Immature natural killer cell (primary cell): ENCODE measurements at regions not wholly inside any gene's neighbourhood (a gene's known extent, or its start where the extent isn't known, plus 50 kb on each side); places are given as distances from the start of the nearest gene placed in this dataset.
"Not testable (repeated sequence)": the region's sequence is repeated elsewhere in the genome, so short reads cannot be mapped to it uniquely, and the experiment has no call there.

ENCODE experiments used
- DNase-seq, 3 donors: peaks; one replicate each; pipeline ENCODE4 v3.0.0; 2022; ENCODE audit warnings: mixed read lengths in 1 of 3
- H3K27ac Mint-ChIP-seq, 6 donors: one replicate each; pipeline ENCODE4 v1.8.0; 2020; ENCODE audit warnings: mixed read lengths in 6 of 6, mild to moderate bottlenecking in 5 of 6, inconsistent platforms in 4 of 6, moderate library complexity in 3 of 6
- H3K27me3 Mint-ChIP-seq, 3 donors: one replicate each; pipeline ENCODE4 v1.8.0; 2020 to 2021; ENCODE audit warnings: low read depth in 3 of 3, mild to moderate bottlenecking in 3 of 3, mixed read lengths in 3 of 3, moderate library complexity in 3 of 3, inconsistent platforms in 1 of 3
- H3K36me3 Mint-ChIP-seq, 3 donors: one replicate each; pipeline ENCODE4 v1.8.0; 2020; ENCODE audit warnings: mixed read lengths in 3 of 3, inconsistent platforms in 2 of 3, mild to moderate bottlenecking in 2 of 3
- H3K4me1 Mint-ChIP-seq, 2 donors: one replicate each; pipeline ENCODE4 v1.8.0; 2020; ENCODE audit warnings: inconsistent platforms in 2 of 2, mild to moderate bottlenecking in 2 of 2, mixed read lengths in 2 of 2, moderate library complexity in 1 of 2
- H3K4me3 Mint-ChIP-seq, 5 donors: one replicate each; pipeline ENCODE4 v1.8.0; 2020; ENCODE audit warnings: mild to moderate bottlenecking in 5 of 5, mixed read lengths in 5 of 5, inconsistent platforms in 3 of 5, moderate library complexity in 3 of 5
- H3K9me3 Mint-ChIP-seq, 6 donors: one replicate each; pipeline ENCODE4 v1.8.0; 2020; ENCODE audit warnings: mild to moderate bottlenecking in 6 of 6, mixed read lengths in 6 of 6, inconsistent platforms in 4 of 6, moderate library complexity in 3 of 6

DNA sequence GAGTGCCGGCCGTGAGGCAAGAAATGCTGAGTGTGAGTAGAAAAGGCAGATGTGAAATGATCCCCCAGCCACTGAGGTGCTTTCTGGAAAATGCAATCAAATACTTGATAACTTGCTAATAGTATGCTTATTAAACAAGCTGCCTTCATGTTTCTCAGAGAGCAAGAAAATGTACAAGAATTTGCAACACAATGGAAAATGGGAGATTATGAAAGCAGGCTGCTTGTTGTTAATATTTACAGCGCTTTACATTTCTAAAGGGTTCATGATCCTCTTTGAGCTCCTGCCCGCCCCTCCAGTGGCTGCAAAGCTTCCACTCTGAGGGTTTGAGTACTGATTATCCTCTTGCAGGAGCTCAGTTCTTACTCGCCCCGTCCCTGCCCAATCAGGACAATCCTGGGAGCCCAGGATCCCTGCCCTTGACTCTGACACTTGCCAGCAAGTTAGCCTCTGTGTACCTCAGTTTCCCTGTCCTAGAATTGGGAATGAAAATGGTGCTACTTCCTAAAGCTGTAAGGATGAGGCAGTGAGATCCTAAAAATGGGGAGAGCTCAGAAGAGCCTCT, 645.1 kb downstream of the TBC1D22A start:
- H3K9me3 Mint-ChIP-seq = peaks cover 0 to 4% (median 0%) of the 10 kb centered on the region in 6 donors
- H3K36me3 Mint-ChIP-seq = no peaks in the 10 kb centered on the region
- no peaks in the 10 kb centered on the region for H3K4me1 Mint-ChIP-seq
- no peak overlapping the region for H3K4me3 Mint-ChIP-seq
- H3K27me3 Mint-ChIP-seq = peaks cover 0 to 8% (median 7%) of the 10 kb centered on the region in 3 donors
- DNase-seq = no peak
- H3K27ac Mint-ChIP-seq = no peak overlapping the region

DNA sequence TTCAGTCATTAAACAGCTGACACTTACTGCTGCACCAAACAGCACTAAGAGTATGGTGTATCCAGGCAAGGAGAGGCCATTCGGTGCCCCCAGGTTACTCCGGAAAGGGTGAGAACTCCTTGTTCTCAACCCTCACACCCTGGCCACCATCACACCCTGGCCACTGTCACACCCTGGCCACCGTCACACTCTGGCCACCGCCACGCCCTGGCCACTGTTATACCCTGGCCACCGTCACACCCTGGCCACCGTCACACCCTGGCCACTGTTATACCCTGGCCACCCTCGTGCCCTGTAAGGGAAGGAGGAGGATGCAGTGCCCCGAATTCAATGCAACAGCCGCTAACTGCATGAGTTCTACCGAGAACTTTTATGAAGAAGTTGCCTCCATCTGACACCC, 644.4 kb downstream of the TBC1D22A start:
- H3K4me1 Mint-ChIP-seq = no peaks in the 10 kb centered on the region
- peaks cover 0 to 4% (median 0%) of the 10 kb centered on the region in 6 donors for H3K9me3 Mint-ChIP-seq
- no peak overlapping the region for H3K4me3 Mint-ChIP-seq
- peaks cover 0 to 8% (median 7%) of the 10 kb centered on the region in 3 donors for H3K27me3 Mint-ChIP-seq
- H3K36me3 Mint-ChIP-seq = no peaks in the 10 kb centered on the region
- no peak for DNase-seq
- H3K27ac Mint-ChIP-seq = no peak overlapping the region

DNA sequence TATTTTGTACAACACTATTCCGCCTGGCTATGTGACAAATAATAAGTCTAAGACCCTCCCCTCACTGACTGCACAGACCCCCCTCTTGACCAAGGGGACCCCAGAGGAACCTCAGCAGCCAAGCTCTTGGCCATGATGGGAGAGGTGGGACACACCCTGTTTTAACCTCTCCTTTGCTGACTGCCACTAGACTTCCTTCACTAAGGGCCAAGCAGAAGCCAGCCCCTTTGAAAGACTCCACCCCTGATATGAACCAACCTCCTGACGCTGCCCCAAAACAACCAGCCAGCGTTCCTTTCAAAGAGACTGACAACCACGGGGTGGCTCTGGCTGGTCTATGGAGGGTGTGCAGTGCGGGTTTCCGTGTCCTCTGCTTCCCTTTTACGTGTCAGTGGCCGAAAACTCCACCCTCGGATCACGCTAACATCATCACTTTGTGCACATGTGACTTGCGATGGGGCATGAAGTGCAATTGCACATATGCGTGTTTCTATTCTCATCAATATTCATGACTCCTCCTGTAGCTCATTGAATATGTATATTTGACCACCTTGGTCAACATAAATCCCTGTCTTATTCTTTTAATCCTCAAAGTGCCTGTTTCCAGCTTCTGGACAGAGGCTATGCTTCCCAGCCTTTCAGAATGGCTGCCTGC, 643.9 kb downstream of the TBC1D22A start:
- Mint-ChIP-seq H3K4me3 (no peak overlapping the region), H3K4me1 (no peaks in the 10 kb centered on the region), H3K27me3 (peaks cover 0 to 8% (median 7%) of the 10 kb centered on the region in 3 donors), H3K36me3 (no peaks in the 10 kb centered on the region), H3K9me3 (peaks cover 0 to 2% (median 0%) of the 10 kb centered on the region in 6 donors), H3K27ac (no peak overlapping the region)
- no peak for DNase-seq

DNA sequence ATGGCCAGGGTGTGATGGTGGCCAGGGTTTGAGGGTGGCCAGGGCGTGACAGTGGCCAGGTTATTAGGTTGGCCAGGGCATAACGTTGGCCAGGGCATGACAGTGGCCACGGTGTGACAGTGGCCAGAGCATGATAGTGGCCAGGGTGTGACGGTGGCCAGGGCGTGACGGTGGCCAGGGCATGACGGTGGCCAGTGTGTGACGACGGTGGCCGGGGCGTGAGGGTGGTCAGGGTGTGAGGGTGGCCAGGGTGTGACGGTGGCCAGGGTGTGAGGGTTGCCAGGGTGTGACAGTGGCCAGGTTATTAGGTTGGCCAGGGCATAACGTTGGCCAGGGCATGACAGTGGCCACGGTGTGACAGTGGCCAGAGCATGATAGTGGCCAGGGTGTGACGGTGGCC, 642.8 kb downstream of the TBC1D22A start:
- H3K36me3 Mint-ChIP-seq, DNase-seq, H3K4me3 Mint-ChIP-seq, H3K9me3 Mint-ChIP-seq, H3K27me3 Mint-ChIP-seq, H3K4me1 Mint-ChIP-seq, H3K27ac Mint-ChIP-seq: not testable (repeated sequence)

DNA sequence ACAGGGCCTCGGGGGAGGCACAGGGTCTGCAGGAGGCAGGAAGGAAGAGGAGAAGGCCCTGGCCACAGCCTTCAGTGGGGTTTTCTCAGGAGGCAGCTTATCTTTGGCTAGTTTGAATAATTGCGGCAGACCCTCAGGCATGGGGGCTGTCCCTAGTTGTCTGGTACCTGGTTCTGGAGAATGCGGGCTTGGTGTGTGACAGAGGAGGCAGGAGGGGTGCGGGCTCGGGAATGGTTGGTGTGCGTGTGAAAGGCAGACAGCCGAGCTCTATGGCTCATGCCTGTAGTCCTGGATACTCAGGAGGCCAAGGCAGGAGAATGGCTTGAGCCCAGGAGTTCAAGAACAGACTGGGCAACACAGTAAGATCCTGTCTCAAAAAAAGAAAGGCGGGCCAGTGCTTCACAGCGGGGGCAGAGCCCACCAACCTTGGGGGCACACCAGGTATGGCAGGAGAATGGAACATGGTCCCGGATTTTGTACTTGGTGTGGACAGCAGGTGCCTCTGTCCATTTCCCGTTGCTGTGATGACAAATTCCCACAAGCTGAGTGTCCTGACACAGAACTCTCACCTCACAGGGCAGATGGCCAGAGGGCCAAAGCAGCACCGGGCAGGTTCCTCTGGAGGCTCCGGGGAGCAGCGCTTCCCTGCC, 640.6 kb downstream of the TBC1D22A start:
- Mint-ChIP-seq H3K27ac (no peak overlapping the region), H3K4me3 (no peak overlapping the region), H3K9me3 (no peaks in the 10 kb centered on the region), H3K27me3 (peaks cover 2 to 5% (median 5%) of the 10 kb centered on the region in 3 donors), H3K4me1 (no peaks in the 10 kb centered on the region), H3K36me3 (no peaks in the 10 kb centered on the region)
- no peak for DNase-seq

DNA sequence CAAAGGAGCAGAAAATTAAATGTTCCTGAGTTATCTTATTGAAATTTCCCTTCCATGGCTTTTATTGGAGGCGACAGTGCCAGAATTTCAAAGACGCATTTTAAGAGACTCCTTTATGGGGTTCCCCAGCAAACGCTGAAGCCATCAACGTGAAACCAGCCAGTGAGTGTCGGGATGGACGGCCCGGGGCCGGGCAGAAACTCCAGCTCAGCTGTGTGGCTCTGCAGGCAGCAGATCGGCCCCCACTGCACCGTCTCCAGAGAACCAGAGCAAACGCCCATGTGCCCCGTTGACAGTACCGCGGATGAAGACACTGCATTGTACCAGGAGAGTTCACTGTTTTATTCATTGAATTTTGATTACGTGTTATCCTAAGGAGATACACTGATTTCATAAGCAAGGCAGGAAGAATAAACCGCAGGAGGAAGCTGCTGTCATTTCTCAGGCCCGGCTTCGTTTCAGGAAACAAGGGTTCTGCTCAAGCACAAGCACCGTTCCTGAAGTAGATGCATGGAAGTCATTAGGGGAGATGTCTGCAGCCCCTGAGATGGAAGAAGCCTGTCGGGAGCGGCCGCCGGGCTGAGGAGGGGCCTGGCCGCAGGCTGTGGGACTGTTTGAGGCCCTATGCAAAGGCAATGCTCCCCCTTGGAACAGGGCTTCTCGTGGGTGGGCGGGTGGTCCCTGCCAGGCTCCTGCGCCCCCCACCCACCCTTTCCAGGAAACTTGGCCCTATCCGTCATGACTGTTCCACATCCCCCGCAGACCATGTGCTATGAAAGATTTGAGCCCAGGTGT, 639.7 kb downstream of the TBC1D22A start:
- DNase-seq = no peak
- Mint-ChIP-seq H3K27ac (no peak overlapping the region), H3K4me3 (no peak overlapping the region), H3K9me3 (no peaks in the 10 kb centered on the region), H3K36me3 (no peaks in the 10 kb centered on the region), H3K4me1 (no peaks in the 10 kb centered on the region), H3K27me3 (peaks cover 2 to 5% (median 3%) of the 10 kb centered on the region in 3 donors)

DNA sequence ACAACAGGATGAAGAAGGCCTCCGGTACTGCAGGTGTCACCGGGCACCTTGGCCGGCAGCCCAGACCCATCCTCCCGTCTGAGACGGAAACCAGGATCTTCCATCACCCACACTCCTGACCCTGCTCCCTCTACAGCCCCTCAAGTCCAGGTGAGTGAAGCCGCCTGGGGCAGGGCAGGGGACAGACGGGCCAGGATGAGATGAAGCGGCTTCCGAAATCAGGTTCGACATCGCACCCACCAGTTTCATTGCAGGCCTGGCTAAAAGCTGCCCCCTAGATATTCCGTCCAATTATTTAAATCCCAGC, 639.1 kb downstream of the TBC1D22A start:
- no peak overlapping the region for H3K4me3 Mint-ChIP-seq
- H3K27me3 Mint-ChIP-seq = peaks cover 2 to 5% (median 3%) of the 10 kb centered on the region in 3 donors

DNA sequence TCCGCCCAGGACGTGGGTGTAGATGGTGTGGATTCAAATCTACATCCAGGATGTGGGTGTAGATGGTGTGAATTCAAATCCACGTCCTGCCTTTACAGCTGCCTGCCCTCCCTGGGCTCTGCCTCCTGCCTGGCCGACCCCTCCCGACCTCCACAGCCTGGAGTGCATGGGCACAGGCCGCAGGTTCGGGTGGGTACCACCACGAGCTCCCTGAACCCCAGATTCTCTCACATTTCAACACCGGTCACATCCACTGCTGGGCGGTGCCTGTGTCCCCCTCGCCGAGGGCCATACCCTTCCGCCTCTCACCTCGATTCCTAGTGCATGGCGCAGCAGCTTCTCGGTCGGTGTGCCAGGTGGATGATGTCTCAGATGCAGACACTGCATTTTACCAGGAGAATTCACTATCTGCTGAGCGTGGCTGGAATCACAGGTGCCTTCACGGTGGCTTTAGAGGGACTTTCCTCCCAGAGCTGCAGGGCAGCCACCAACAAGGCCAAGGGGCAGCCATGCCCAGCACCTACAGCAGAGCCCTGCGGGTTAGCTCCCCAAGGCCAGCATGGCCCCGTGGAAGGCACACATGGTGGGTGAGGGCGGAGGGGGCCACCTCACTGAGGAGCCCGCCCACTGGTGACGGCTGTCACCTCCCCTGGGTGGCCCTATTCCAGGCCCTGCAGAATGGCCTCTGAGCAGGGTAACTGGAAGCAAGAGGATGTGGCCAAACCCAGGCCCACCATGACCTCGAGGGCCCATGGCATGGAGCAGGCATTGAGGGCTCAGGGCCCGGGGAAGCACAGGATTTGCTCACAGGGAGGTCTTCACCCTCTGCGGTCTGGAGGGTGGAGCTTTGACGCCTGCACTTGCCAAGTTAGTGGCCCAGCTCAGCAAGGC, 638.5 kb downstream of the TBC1D22A start:
- H3K27ac Mint-ChIP-seq = no peak overlapping the region
- DNase-seq = no peak

More for the DNA sequence above, 639.1 kb downstream of the TBC1D22A start:
- Mint-ChIP-seq H3K4me1 (no peaks in the 10 kb centered on the region), H3K9me3 (no peaks in the 10 kb centered on the region), H3K36me3 (no peaks in the 10 kb centered on the region), H3K27ac (no peak overlapping the region)
- DNase-seq = no peak

DNA sequence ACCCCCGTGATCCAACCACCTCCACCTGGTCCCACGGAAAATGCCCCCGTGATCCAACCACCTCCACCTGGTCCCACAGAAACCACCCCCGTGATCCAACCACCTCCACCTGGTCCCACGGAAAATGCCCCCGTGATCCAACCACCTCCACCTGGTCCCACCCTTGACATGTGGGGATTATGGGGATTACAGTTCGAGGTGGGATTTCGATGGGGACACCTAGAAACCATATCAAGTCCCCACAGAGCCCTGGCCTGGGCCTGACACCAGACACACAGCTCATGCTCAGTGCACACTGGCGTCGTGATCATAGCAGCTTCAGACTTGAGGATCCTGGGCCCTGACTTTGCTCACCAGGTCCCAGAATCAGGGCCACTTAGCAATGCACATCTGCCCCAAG, 637.7 kb downstream of the TBC1D22A start:
- H3K9me3 Mint-ChIP-seq, H3K36me3 Mint-ChIP-seq, H3K27me3 Mint-ChIP-seq: not testable (repeated sequence)

More for the DNA sequence above, 638.5 kb downstream of the TBC1D22A start:
- Mint-ChIP-seq H3K4me3 (no peak overlapping the region), H3K9me3 (no peaks in the 10 kb centered on the region), H3K4me1 (no peaks in the 10 kb centered on the region), H3K36me3 (no peaks in the 10 kb centered on the region), H3K27me3 (peaks cover 2 to 5% (median 3%) of the 10 kb centered on the region in 3 donors)

DNA sequence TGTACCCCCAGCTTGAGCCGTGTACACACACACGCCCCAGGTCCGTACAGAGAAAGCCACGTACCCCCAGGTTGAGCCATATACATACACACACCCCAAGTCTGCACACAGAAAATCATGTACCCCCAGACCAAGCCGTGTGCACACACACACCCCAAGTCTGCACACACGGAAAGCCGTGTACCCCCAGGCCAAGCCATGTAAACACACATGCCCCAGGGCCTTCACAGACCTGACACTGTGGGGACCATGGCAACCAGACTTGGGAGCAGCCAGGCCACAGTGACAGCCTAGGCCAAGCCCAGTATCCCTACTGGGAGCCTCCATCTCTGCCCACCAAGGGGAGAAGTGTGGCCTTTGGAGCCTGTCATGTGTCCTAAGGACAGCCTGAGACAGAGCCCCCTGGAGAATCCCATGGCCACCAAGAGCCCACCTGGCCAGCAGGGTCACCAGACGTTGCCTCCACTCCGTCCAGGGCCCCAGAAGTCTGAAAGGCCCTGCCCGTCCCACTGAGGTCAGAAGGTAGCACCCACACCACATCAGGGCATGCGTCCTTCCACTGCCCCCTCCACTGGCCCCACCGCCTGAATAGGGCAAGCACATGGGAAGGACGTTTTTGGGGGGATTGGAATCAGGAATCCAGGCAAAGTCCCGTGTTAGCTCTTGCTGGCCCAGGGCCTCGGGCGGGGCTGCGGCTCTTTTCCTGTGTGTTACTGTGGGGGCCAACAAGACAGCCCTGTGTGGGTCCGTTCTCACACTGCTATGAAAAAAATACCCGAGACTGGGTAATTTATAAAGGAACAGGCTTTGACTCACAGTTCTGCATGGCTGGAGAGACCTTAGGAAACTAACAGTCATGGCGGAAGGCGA, 636.7 kb downstream of the TBC1D22A start:
- Mint-ChIP-seq H3K27me3 (peaks cover 0 to 5% (median 2%) of the 10 kb centered on the region in 3 donors), H3K4me3 (no peak overlapping the region), H3K27ac (no peak overlapping the region), H3K36me3 (no peaks in the 10 kb centered on the region), H3K9me3 (no peaks in the 10 kb centered on the region), H3K4me1 (no peaks in the 10 kb centered on the region)
- no peak for DNase-seq

More for the DNA sequence above, 637.7 kb downstream of the TBC1D22A start:
- not testable (repeated sequence) for H3K27ac Mint-ChIP-seq, H3K4me3 Mint-ChIP-seq, DNase-seq, H3K4me1 Mint-ChIP-seq

DNA sequence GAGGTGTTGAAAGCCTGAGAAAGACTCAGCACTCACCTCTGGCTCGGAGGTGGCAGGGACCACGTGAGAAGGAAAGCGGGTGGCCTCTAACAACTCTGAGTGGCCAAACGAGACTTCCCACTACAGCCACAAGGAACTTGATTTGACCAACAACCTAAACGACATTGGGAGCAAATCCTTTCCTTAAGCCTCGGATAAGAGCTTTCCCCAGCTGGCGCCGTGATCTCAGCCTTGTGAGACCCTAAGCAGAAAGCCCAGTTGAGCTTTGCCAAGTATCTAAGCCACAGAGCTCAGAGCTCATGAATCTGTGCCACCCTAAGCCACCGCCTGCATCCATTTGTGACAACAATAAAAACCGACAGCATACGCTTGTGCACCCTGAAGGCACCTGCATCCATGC, 636.0 kb downstream of the TBC1D22A start:
- Mint-ChIP-seq H3K9me3 (no peaks in the 10 kb centered on the region), H3K36me3 (no peaks in the 10 kb centered on the region), H3K27me3 (peaks cover 0 to 4% (median 2%) of the 10 kb centered on the region in 3 donors), H3K4me3 (no peak overlapping the region), H3K4me1 (no peaks in the 10 kb centered on the region), H3K27ac (no peak overlapping the region)
- no peak for DNase-seq

DNA sequence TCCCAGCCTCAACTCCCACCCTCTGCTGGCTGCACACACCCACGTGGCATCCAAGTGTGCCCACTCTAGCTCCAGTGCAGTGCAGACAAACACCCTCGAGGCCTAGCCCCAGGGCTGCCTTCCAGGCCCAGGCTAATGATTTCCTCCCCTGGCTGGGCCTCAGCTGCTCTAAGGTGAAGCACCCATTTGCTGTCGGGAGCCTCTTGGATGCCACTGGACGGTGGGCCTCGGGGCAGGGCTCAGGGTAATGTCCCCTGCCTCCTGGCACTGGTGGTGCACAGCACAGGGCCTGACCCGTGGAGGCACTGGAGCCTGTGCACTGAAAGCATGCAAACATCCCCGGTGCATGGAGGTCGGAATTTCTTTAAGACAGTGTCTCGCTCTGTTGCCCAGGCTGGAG, 635.2 kb downstream of the TBC1D22A start:
- Mint-ChIP-seq H3K4me3 (no peak overlapping the region), H3K27ac (no peak overlapping the region), H3K27me3 (peaks cover 0 to 2% (median 1%) of the 10 kb centered on the region in 3 donors), H3K36me3 (no peaks in the 10 kb centered on the region), H3K9me3 (no peaks in the 10 kb centered on the region), H3K4me1 (no peaks in the 10 kb centered on the region)
- no peak for DNase-seq

DNA sequence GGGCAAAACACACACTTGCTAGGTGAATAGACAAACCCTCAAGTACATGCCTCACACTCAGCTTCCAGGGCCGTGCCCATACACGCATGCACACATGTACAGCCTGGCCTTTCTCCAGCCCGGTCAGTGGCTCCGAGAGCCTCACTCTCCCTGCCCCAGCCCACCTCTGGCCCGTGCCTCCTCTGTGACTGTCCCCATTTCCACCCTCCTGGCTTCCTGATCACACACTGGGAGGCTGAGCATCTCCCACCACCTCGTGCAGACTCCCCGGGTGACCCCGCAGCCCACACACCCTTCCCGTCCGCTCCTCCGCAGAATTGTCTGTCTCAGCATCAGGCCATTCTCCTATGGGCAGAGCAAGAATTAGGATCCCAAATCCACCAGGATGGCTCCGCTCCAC, 634.1 kb downstream of the TBC1D22A start:
- no peak for DNase-seq
- peaks cover 0 to 2% (median 1%) of the 10 kb centered on the region in 3 donors for H3K27me3 Mint-ChIP-seq
- H3K36me3 Mint-ChIP-seq = no peaks in the 10 kb centered on the region
- H3K27ac Mint-ChIP-seq = no peak overlapping the region
- no peaks in the 10 kb centered on the region for H3K9me3 Mint-ChIP-seq
- H3K4me3 Mint-ChIP-seq = no peak overlapping the region
- H3K4me1 Mint-ChIP-seq = no peaks in the 10 kb centered on the region
